HCT116 (cell line): ENCODE measurements at regions not wholly inside any gene's neighbourhood (a gene's known extent, or its start where the extent isn't known, plus 50 kb on each side); places are given as distances from the start of the nearest gene placed in this dataset.

Source experiments
- ATAC-seq: fragments of 200-7000 bp; cut with Tn5 transposase; 2 replicates; pipeline ENCODE4 v1.9.1; 2020; ENCODE audit warnings: mild to moderate bottlenecking, moderate library complexity
- BruUV-seq: library from RNA; stranded (reverse); fragments of 400-500 nt; replicated peaks from 2 replicates; lab custom pipeline; 2021; lab: Mats Ljungman, UMichigan
- CTCF ChIA-PET: fragments of 300-600 bp; sonication (Branson Sonifier 250); formaldehyde crosslinking; loops from one replicate; lab custom pipeline; 2021; ENCODE audit warnings: antibody characterized with exemption; lab: Charles Lee
- POLR2A ChIA-PET: fragments of 300-600, 350-600 bp; sonication (Branson Sonifier 250); formaldehyde crosslinking; loops from one replicate; lab custom pipeline; 2021; ENCODE audit warnings: antibody characterized with exemption; lab: Charles Lee
- RAD21 ChIA-PET, 2 experiments: fragments of 300-600 bp; sonication (Branson Sonifier 250); formaldehyde crosslinking; loops; one replicate each; lab custom pipeline; 2023; ENCODE audit warnings: low total read pairs in 2 of 2; ENCODE audit not compliant: uncharacterized antibody in 2 of 2, unreplicated experiment in 2 of 2, low non-redundant PET in 1 of 2; lab: Charles Lee
- DNase-seq: peaks from one replicate; pipeline ENCODE4 v3.0.0-alpha.2; 2010; ENCODE audit warnings: low read depth, low spot score
- H2AFZ ChIP-seq: fragments of 200-600 bp; shearing (Covaris generic), sonication (generic); 2 replicates; pipeline ENCODE4 v1.6.1; 2017; ENCODE audit warnings: low read depth, mixed run types, mixed read lengths, antibody characterized with exemption, low read length; ENCODE audit not compliant: poor library complexity, severe bottlenecking
- H3K27ac ChIP-seq: 2 replicates; pipeline ENCODE4 v1.5.1; 2012; ENCODE audit warnings: low read depth, low read length
- H3K27me3 ChIP-seq: fragments of 200-600 bp; sonication (generic); 2 replicates; pipeline ENCODE4 v1.6.1; 2016; ENCODE audit warnings: mixed run types, low read length, mixed read lengths; ENCODE audit not compliant: insufficient read depth
- H3K36me3 ChIP-seq, 2 experiments: fragments of 200-500 bp in 1 of 2; fragments of 200-600 bp in 1 of 2; sonication (Bioruptor generic) in 1 of 2; sonication (generic) in 1 of 2; 2 replicates each; pipeline versions ENCODE4 v1.5.1 to v1.6.1; 2014 to 2016; ENCODE audit warnings: low read length in 2 of 2, inconsistent platforms in 1 of 2, mixed read lengths in 1 of 2, mixed run types in 1 of 2; ENCODE audit not compliant: insufficient read depth in 2 of 2, control insufficient read depth in 1 of 2
- H3K4me1 ChIP-seq, 2 experiments: fragments of 200-600 bp in 1 of 2; sonication (generic) in 1 of 2; 2 replicates each; pipeline versions ENCODE4 v1.5.1 to v1.6.1; 2012 to 2017; ENCODE audit warnings: low read length in 2 of 2, inconsistent platforms in 1 of 2, mild to moderate bottlenecking in 1 of 2, mixed read lengths in 1 of 2, mixed run types in 1 of 2, moderate library complexity in 1 of 2; ENCODE audit not compliant: insufficient read depth in 2 of 2, control insufficient read depth in 1 of 2
- H3K4me2 ChIP-seq: fragments of 200-600 bp; sonication (generic); 2 replicates; pipeline ENCODE4 v1.6.1; 2017; ENCODE audit warnings: mixed run types, low read length, mixed read lengths
- H3K4me3 ChIP-seq, 2 experiments: fragments of 200-600 bp in 1 of 2; sonication (generic) in 1 of 2; replicated peaks in 1 of 2; 2 replicates each; pipeline ENCODE4 v1.5.1; 2011 to 2016; ENCODE audit warnings: low read length in 2 of 2, control low read depth in 1 of 2, low read depth in 1 of 2, mild to moderate bottlenecking in 1 of 2, mixed read lengths in 1 of 2, mixed run types in 1 of 2
- H3K79me2 ChIP-seq: fragments of 200-600 bp; sonication (generic); 2 replicates; pipeline ENCODE4 v1.6.1; 2017; ENCODE audit warnings: mild to moderate bottlenecking, mixed run types, low read length, moderate library complexity, mixed read lengths; ENCODE audit not compliant: insufficient read depth
- H3K9ac ChIP-seq: fragments of 200-600 bp; sonication (generic); 2 replicates; pipeline ENCODE4 v1.6.1; 2016; ENCODE audit warnings: low read length, mixed read lengths
- H3K9me2 ChIP-seq: fragments of 200-600 bp; sonication (generic), shearing (Covaris generic); 2 replicates; pipeline ENCODE4 v1.6.1; 2017; ENCODE audit warnings: mixed run types, mild to moderate bottlenecking, moderate library complexity; ENCODE audit not compliant: insufficient read depth
- H3K9me3 ChIP-seq, 2 experiments: fragments of 200-500 bp in 1 of 2; fragments of 200-600 bp in 1 of 2; sonication (Bioruptor generic) in 1 of 2; sonication (generic) in 1 of 2; 2 replicates each; pipeline ENCODE4 v1.6.1; 2014 to 2017; ENCODE audit warnings: low read length in 2 of 2, mixed read lengths in 2 of 2, inconsistent platforms in 1 of 2, low read depth in 1 of 2, mild to moderate bottlenecking in 1 of 2, mixed run types in 1 of 2, moderate library complexity in 1 of 2; ENCODE audit not compliant: control insufficient read depth in 1 of 2, insufficient read depth in 1 of 2
- H4K20me1 ChIP-seq: fragments of 200-600 bp; sonication (generic), shearing (Covaris generic); 2 replicates; pipeline ENCODE4 v1.6.1; 2017; ENCODE audit warnings: mixed run types, mild to moderate bottlenecking, moderate library complexity; ENCODE audit not compliant: insufficient read depth
- CBX3 ChIP-seq: IDR thresholded peaks from 2 replicates; pipeline ENCODE4 v1.6.1; 2012; ENCODE audit warnings: low read depth
- CEBPB ChIP-seq: IDR thresholded peaks from 2 replicates; pipeline ENCODE4 v1.6.1; 2012; ENCODE audit warnings: low read depth
- EGR1 ChIP-seq: IDR thresholded peaks from 2 replicates; pipeline ENCODE4 v1.6.1; 2012; ENCODE audit warnings: low read depth
- ELF1 ChIP-seq: IDR thresholded peaks from 2 replicates; pipeline ENCODE4 v1.6.1; 2012; ENCODE audit warnings: low read depth, borderline replicate concordance
- EZH2phosphoT487 ChIP-seq: fragments of 200-600 bp; IDR thresholded peaks from 2 replicates; pipeline ENCODE4 v1.6.1; 2018; ENCODE audit warnings: antibody characterized with exemption, borderline replicate concordance
- FOSL1 ChIP-seq: IDR thresholded peaks from 2 replicates; pipeline ENCODE4 v1.6.1; 2012; ENCODE audit warnings: low read depth
- MAX ChIP-seq: IDR thresholded peaks from 2 replicates; pipeline ENCODE4 v1.6.1; 2012
- POLR2A ChIP-seq: IDR thresholded peaks from 2 replicates; pipeline ENCODE4 v1.7.0; 2011; ENCODE audit warnings: borderline replicate concordance; ENCODE audit not compliant: insufficient read depth, insufficient read length; ENCODE audit errors: extremely low read depth
- POLR2AphosphoS5 ChIP-seq: IDR thresholded peaks from 2 replicates; pipeline ENCODE4 v1.6.1; 2011; ENCODE audit warnings: mild to moderate bottlenecking, low read depth, low read length, moderate library complexity
- RAD21 ChIP-seq: IDR thresholded peaks from 2 replicates; pipeline ENCODE4 v1.6.1; 2012; ENCODE audit warnings: low read depth, mild to moderate bottlenecking
- SP1 ChIP-seq: IDR thresholded peaks from 2 replicates; pipeline ENCODE4 v1.6.1; 2012; ENCODE audit warnings: low read depth
- TCF7L2 ChIP-seq: IDR thresholded peaks from 2 replicates; pipeline ENCODE4 v1.7.0; 2011; ENCODE audit warnings: borderline replicate concordance, inconsistent platforms; ENCODE audit not compliant: insufficient read depth, insufficient read length; ENCODE audit errors: extremely low read depth
- YY1 ChIP-seq: IDR thresholded peaks from 2 replicates; pipeline ENCODE4 v1.6.1; 2011; ENCODE audit warnings: low read length, low read depth, moderate library complexity, mild to moderate bottlenecking; ENCODE audit not compliant: insufficient replicate concordance; ENCODE audit errors: extremely low read depth
- ZFX ChIP-seq: fragments of 450-650 bp; IDR thresholded peaks from 2 replicates; pipeline ENCODE4 v1.6.1; 2017
- ZNF274 ChIP-seq: fragments of 200-500 bp; sonication (Bioruptor generic); IDR thresholded peaks from 2 replicates; pipeline ENCODE4 v1.6.1; 2014; ENCODE audit warnings: mild to moderate bottlenecking, low read depth, low read length, inconsistent platforms
- intact Hi-C: fragments of 100-400 bp; cut with micrococcal nuclease; formaldehyde crosslinking; loops from 2 replicates; pipeline ENCODE4 v1.10.0; 2022
- TF ChIP-seq, protein P1 (sequence below): IDR thresholded peaks from 2 replicates; pipeline ENCODE4 v1.6.1; 2012; ENCODE audit warnings: low read depth
- TF ChIP-seq, protein P2 (sequence below): IDR thresholded peaks from 2 replicates; pipeline ENCODE4 v1.6.1; 2012

DNA sequence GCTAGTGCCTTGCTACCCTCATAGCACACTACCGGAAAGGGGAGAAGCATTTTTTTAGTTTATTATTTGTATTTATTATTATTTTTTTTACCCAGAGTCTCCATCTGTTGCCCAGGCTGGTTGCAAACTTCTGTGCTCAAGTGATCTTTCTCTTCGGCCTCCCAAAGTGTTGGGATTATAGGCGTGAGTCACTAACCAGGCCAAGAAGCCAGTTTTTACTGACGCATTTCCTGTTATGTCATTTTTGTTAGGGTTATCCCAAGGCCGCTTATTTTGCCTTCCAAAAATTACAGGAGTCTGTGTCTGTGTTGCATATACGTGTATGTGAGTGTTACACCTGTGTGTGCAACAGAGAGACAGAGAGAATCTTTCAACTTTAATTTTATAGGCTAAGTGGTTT is 404.5 kb downstream of the GBA3 start:
- no peak overlapping the region for H3K4me3 ChIP-seq
- DNase-seq: no peak
- intact Hi-C loops: no loop called here
- TF ChIP-seq CEBPB: no peak
- TF ChIP-seq TCF7L2: no peak
- no peak for TF ChIP-seq MAX
- no peak for TF ChIP-seq CBX3
- no peak for TF ChIP-seq EGR1
- no peak for TF ChIP-seq SP1
- TF ChIP-seq, protein P1, sequence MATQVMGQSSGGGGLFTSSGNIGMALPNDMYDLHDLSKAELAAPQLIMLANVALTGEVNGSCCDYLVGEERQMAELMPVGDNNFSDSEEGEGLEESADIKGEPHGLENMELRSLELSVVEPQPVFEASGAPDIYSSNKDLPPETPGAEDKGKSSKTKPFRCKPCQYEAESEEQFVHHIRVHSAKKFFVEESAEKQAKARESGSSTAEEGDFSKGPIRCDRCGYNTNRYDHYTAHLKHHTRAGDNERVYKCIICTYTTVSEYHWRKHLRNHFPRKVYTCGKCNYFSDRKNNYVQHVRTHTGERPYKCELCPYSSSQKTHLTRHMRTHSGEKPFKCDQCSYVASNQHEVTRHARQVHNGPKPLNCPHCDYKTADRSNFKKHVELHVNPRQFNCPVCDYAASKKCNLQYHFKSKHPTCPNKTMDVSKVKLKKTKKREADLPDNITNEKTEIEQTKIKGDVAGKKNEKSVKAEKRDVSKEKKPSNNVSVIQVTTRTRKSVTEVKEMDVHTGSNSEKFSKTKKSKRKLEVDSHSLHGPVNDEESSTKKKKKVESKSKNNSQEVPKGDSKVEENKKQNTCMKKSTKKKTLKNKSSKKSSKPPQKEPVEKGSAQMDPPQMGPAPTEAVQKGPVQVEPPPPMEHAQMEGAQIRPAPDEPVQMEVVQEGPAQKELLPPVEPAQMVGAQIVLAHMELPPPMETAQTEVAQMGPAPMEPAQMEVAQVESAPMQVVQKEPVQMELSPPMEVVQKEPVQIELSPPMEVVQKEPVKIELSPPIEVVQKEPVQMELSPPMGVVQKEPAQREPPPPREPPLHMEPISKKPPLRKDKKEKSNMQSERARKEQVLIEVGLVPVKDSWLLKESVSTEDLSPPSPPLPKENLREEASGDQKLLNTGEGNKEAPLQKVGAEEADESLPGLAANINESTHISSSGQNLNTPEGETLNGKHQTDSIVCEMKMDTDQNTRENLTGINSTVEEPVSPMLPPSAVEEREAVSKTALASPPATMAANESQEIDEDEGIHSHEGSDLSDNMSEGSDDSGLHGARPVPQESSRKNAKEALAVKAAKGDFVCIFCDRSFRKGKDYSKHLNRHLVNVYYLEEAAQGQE: no peak
- TF ChIP-seq EZH2phosphoT487: no peak
- no peak for TF ChIP-seq ZNF274
- TF ChIP-seq, protein P2, sequence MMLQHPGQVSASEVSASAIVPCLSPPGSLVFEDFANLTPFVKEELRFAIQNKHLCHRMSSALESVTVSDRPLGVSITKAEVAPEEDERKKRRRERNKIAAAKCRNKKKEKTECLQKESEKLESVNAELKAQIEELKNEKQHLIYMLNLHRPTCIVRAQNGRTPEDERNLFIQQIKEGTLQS: no peak
- no peak for TF ChIP-seq FOSL1
- no peak for TF ChIP-seq ELF1
- no peak for TF ChIP-seq POLR2A
- TF ChIP-seq YY1: no peak
- no peak for TF ChIP-seq RAD21
- no peak for TF ChIP-seq POLR2AphosphoS5
- TF ChIP-seq ZFX: no peak
- H3K36me3 ChIP-seq: no peaks in the 10 kb centered on the region
- no peak for ATAC-seq
- no peaks in the 10 kb centered on the region for H3K79me2 ChIP-seq
- no peaks in the 10 kb centered on the region for H3K9me2 ChIP-seq
- ChIA-PET CTCF (no interaction called here), POLR2A (no interaction called here), RAD21 (no interaction called here)
- no TSS peak for BruUV-seq
- no peaks in the 10 kb centered on the region for H3K27me3 ChIP-seq
- peaks cover 18 to 28% of the 10 kb centered on the region in 2 experiments; a peak in 2 of 4 replicates for H3K9me3 ChIP-seq
- no peaks in the 10 kb centered on the region for H3K4me1 ChIP-seq
- H3K9ac ChIP-seq: no peak overlapping the region
- H3K4me2 ChIP-seq: no peak overlapping the region
- H2AFZ ChIP-seq: no peak overlapping the region
- H4K20me1 ChIP-seq: no peaks in the 10 kb centered on the region
- no peak overlapping the region for H3K27ac ChIP-seq
